HEK293T (cell line): ENCODE measurements at regions not wholly inside any gene's neighbourhood (a gene's known extent, or its start where the extent isn't known, plus 50 kb on each side); places are given as distances from the start of the nearest gene placed in this dataset.

Experiments used
- BHLHE40 ChIP-seq: fragments of 450-650 bp; IDR thresholded peaks from 2 replicates; pipeline ENCODE4 v1.6.1; 2016; ENCODE audit warnings: mild to moderate bottlenecking, moderate library complexity, borderline replicate concordance
- CTBP1 ChIP-seq: fragments of 450-650 bp; IDR thresholded peaks from 2 replicates; pipeline ENCODE4 v1.6.1; 2016; ENCODE audit warnings: borderline replicate concordance

GRCh38 chr20:10939331-10939941, 265.6 kb upstream of the JAG1 start:
- no peak for TF ChIP-seq CTBP1
- no peak for TF ChIP-seq BHLHE40
